Caki2 (cell line): ENCODE measurements at regions not wholly inside any gene's neighbourhood (a gene's known extent, or its start where the extent isn't known, plus 50 kb on each side); places are given as distances from the start of the nearest gene placed in this dataset.
A peak's percentile ranks its signal among the peaks of the same experiment; 100 is the strongest.

ENCODE experiments used
- DNase-seq: peaks from one replicate; pipeline ENCODE4 v3.0.0-alpha.2; 2015; ENCODE audit warnings: low read depth
- in situ Hi-C: cut with HindIII; loops from 2 replicates; pipeline ENCODE4 v1.10.0; 2016; ENCODE audit warnings: low sequenced_read_pairs, low pct_unique_long_range_greater_than_20kb, mixed read lengths

- peak; percentile 16 for DNase-seq
- in situ Hi-C loops, result no loop called here
These were observed 144.1 kb downstream of the CTTN start for GRCh38 chr11:70542406-70542805.

DNA sequence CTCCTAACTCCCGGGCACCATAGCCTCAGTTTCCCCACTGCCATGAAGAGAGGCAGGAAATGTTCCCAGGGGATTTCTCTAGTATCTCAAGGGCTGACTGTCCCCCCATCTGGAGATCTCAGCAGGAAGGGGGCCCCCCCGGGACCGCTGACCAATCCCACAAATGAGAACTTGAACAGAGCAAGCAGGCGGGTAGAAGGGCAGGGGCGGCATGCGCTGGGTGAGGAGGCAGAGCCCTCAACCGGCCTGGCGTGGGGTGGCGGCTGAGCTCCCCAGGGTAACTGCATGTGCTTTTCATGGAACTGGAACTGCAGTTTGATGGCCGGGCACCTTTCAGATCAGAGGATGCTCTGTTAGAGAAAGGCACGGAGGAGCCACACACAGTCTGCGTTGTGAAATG is 144.5 kb downstream of the CTTN start:
- DNase-seq, result no peak
- in situ Hi-C loops, result no loop called here

- in situ Hi-C loops, result no loop called here
- DNase-seq, result no peak
These were observed 145.3 kb downstream of the CTTN start for GRCh38 chr11:70543611-70544010.

DNA sequence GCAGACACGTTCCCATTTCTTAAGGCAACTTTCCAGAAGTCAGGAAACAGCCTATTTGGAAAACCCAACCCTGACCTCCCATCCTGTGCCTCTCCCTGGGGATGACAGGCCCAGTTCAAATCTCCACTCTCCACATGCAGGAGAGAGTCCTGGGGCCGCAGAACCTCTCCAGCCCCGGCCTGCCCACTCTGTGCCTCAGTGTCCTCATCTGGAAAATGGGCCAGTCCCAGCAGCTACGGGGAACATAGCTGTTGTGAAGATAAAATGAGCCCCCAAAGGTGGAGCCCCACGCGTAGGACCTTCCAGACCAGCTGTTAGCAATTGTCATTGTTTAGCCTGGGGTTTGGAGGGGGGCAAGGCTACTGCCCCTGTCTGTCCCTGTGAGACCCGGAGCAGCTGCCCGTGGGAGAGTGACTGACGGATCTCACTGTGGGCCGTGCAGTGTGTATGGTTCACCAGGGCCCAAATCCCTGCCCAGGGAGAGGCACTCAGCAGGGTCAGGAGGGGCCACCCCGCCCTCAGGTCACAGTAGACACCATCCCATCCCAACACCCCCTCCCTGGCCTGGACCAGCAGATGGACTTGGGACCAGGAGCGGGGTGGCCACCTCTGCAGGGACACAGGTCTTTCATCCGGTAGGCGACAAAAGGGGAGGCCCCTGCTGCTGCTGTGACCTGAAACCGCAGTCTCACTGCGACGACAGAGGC is 145.9 kb downstream of the CTTN start:
- in situ Hi-C loops, result no loop called here
- DNase-seq, result no peak

DNA sequence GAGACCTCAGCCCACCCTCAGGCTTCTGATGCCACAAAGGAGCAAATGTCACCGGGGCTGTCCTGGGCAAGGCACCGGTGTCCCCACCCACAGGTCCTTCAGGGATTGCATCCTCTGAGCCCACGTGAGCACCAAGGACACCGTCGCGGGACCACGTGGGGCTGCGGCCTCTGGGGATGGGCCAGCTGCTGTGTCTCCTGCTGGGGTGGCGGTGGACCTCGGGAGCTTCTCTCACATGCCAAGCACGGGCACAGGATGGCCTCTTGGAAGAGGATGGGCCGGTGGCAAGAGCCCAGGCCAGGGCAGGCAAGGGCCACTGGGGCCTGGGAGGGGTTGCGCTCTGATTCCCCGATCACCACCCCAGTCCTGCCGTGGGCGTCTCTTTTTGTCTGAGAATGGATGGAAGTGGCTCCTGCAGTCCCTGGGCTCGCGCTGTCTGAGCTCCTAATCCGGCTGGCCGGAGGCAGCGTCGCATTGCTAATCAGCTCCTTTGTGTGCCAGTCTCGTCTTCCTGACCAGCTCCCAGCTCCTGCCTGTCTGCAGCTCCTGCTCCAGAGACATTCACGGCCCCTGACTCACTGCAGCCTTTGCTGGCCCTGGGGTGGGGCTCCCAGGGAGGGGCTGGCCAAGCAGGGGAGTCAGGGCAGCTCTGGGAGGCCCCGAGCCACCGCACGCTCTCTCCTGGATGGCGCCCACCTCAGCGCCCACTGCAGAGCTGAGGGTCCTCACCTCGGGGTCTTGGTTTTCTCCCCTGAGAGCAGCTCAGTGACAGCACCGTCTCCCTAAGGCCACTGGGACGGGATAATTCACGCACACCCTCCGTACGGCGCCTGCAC is 146.7 kb downstream of the CTTN start:
- DNase-seq, result peak; percentile 27
- in situ Hi-C loops, result no loop called here

GRCh38 chr11:70545610-70545912 is 147.2 kb downstream of the CTTN start:
- in situ Hi-C loops, result no loop called here
- DNase-seq, result no peak

GRCh38 chr11:70546191-70546940 is 148.0 kb downstream of the CTTN start:
- no peak for DNase-seq
- in situ Hi-C loops, result no loop called here

DNA sequence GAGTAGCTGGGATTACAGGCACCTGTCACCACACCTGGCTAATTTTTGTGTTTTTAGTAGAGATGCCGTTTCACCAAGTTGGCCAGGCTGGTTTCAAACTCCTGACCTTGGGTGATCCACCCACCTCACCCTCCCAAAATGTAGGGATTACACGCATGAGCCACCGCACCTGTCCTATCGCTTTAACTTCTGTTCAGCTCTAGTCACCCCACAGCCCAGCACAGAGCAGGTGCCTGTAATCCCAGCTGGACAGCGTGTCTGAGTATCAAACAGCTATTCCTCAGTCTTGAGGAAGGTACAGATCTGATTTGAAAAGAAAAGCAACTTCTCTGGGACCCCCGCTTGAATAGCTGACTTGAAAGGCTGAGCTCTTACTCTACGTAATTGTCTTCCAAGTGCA is 149.1 kb downstream of the CTTN start:
- in situ Hi-C loops, result no loop called here
- no peak for DNase-seq

DNA sequence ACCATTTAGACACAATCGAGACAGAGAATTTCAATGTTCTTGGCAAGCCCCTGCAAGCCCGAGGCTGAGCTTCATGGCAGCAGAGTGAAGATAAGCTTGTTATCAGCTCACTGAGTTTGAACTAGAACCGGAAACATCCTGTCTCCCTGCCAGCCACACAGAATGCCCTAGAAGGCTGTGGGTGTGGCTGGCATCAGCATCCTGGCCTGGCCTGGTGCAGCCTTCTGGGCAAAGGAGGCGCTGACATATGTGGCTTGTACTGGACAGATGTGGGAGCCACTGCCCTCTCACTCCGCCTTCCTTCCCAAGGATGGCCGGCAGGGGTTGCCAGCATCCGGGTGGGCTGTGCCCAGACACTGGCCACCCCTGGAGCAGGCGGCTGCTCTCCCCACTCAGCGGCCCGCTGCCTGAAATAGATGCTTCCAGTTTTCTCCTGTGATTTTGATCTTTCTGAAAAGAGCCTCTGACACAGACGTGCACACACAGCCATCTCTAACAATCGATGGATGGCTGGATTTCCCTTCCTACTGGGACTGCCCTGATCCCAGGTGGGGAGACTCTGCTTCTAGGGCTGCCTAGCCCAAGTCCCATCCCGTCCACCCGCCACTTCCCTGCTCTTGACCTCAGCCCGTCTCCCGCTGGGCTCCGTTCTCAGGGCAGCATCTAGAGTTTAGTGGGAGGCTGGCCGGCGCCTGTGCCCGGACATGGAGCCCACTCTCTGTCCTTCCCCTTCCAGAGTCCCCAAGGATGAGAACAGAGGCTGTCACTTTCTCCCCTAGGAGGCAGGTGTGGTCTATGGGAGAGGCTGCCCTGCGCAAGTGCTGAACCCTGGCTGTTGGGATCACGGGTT is 149.7 kb downstream of the CTTN start:
- in situ Hi-C loops, result no loop called here
- DNase-seq, result no peak

- in situ Hi-C loops, result no loop called here
- no peak for DNase-seq
These were observed 150.6 kb downstream of the CTTN start for GRCh38 chr11:70548976-70549375.

DNA sequence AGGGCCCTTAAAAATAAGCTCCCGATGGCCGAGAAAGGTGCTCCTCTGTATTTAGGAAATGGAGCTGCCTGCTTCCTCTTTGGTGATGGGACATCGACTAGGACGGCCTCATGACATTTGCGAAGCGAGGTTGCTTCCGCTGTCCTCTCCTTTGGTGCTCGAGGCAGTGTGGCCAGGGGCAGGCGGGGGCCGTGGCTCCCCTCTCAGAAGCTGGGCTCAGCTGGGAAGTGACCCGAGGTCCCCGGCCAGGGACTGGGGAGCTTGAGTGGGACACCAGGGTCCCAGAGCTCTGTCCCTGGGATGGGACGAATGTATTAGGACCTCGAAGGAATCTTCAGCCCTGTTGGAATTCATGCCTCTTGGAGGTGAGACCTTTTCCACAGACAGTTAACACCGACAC is 151.1 kb downstream of the CTTN start:
- in situ Hi-C loops, result no loop called here

DNA sequence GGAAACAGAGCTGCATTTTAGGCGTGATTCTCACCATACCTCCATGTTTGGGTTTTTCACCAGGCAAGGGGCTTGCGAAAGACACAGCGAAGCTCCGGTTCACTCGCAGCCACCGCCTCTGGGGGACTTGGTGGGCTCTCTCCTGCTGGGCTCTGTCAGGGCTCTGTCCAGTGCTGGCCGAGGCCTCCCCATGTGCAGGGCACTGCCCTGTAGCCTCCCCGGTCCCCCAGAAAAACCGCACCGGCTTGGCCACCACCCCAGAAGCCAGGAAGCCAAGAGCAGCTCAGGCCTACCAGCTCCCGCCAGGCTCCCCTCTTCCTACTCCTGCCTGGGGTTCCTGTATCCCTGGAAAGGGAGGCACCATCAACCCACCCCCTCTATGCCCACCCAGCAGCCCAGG is 151.5 kb downstream of the CTTN start:
- DNase-seq, result no peak
- in situ Hi-C loops, result no loop called here

More for the DNA sequence above, 151.1 kb downstream of the CTTN start:
- DNase-seq, result no peak

- in situ Hi-C loops, result no loop called here
- no peak for DNase-seq
These were observed 152.3 kb downstream of the CTTN start for GRCh38 chr11:70550456-70551195.

DNA sequence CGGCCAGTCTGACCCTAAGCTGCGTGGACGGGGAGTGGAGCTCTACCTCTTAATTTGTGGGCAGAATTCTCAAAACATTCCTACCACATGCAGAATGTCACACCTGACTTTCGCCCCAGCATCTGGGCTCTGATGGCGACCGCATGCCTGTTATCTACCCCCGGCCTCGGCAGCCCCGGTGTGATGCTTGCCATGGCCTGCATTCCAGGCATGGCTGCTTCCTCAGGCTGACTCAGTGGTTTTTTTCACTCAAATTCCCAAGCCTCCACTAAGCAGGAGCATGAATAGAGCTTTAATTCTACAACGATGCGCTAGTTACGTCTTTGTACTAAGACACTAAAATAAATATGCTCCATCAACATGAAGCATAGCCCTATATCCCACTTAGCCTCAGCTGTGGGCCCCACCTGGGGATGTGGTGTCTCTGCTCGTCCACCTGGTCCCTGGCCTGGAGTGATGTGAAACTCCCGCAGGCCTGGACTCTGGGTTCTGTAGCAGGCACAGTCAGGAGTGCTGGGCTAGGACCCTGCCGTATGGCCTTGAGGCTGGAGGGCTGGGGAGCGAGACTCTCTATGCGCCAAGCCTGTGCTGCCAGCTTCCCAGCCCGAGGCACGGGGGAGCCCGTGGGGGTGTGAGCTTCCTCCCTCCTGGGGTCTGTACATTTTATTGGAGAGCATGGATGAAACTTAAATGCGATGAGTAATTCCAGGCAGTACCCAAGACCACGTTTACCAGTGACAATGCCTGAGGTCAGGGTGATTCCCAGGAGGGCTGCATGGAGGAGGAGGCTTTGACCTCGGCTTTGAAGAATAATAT is 153.2 kb downstream of the CTTN start:
- in situ Hi-C loops, result no loop called here
- DNase-seq, result no peak

DNA sequence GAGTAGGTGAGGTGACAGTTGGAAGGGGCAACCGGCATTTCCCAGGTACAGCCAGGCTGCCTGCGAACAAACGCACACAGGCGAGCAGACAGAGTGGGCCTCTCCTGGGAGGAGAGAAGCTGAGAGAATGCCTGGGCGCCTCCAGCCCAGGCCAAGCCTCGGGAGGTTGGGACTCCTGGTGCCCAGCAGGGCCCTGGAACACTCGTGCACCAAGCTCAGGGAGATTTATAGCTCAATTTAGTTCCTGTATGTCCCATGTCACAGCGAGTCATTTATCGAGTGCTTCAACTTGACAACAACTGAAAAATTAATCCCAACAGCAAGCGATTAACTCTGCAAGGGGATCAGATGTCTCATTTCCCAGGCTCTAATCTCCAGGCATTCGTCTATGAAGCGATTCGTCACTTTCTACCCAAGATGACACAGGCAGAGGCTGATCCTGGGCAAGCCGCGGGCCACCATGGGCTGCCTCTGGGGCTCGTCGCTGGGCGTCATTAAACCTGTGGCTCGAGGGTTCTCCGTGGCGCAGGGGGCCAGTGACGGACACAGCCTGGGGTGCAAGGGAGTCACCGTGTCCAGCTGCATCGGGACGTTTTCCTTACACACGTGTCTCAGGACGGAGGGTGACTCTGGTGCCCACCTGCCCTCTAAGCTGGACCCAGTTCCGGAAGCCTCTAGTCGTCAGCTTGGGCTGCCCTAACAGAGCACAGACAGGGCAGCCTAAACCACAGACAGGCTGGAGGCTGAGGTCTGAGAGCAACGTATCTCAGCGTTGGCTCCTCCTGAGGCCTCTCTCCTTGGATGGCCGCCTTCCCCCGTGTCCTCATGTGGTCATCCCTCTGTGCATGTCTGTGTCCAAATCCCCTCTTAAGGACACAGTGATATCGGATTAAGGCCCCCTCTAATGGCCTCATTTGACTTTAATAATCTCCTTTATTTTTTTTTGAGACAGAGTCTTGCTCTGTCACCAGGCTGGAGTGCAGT is 154.1 kb downstream of the CTTN start:
- in situ Hi-C loops, result no loop called here
- no peak for DNase-seq

- in situ Hi-C loops, result no loop called here
- DNase-seq, result no peak
These were observed 156.7 kb downstream of the CTTN start for GRCh38 chr11:70555078-70555477.
